ENCODE measurements at regions not wholly inside any gene's neighbourhood (a gene's known extent, or its start where the extent isn't known, plus 50 kb on each side); places are given as distances from the start of the nearest gene placed in this dataset.
"Not testable (repeated sequence)": the region's sequence is repeated elsewhere in the genome, so short reads cannot be mapped to it uniquely, and the experiment has no call there.

- no peak for DNase-seq (ENCODE audit: low spot score)
These were observed 144.7 kb upstream of the JARID2 start for GRCh38 chr6:15101130-15101529.

GRCh38 chr6:15102241-15102640 lies 143.6 kb upstream of the JARID2 start:
- DNase-seq (ENCODE audit: low spot score), result no peak

GRCh38 chr6:15106958-15107643 lies 138.8 kb upstream of the JARID2 start:
- no peak for DNase-seq (ENCODE audit: low spot score)

GRCh38 chr6:15107644-15108382 lies 138.1 kb upstream of the JARID2 start:
- no peak for DNase-seq (ENCODE audit: low spot score)

GRCh38 chr6:15108383-15108715 lies 137.5 kb upstream of the JARID2 start:
- no peak for DNase-seq (ENCODE audit: low spot score)

GRCh38 chr6:15109338-15110090 lies 136.4 kb upstream of the JARID2 start:
- DNase-seq (ENCODE audit: low spot score), result no peak

- no peak for DNase-seq (ENCODE audit: low spot score)
These were observed 135.0 kb upstream of the JARID2 start for GRCh38 chr6:15110726-15111354.

GRCh38 chr6:15111576-15111975 lies 134.3 kb upstream of the JARID2 start:
- not testable (repeated sequence) for DNase-seq (ENCODE audit: low spot score)

GRCh38 chr6:15113587-15113986 lies 132.3 kb upstream of the JARID2 start:
- no peak for DNase-seq (ENCODE audit: low spot score)

- DNase-seq (ENCODE audit: low spot score), result no peak
These were observed 131.8 kb upstream of the JARID2 start for GRCh38 chr6:15114061-15114460.

- DNase-seq (ENCODE audit: low spot score), result no peak
These were observed 129.0 kb upstream of the JARID2 start for GRCh38 chr6:15116889-15117288.

- DNase-seq (ENCODE audit: low spot score), result no peak
These were observed 124.4 kb upstream of the JARID2 start for GRCh38 chr6:15121443-15121842.

GRCh38 chr6:15121977-15122550 lies 123.8 kb upstream of the JARID2 start:
- no peak for DNase-seq (ENCODE audit: low spot score)

GRCh38 chr6:15129887-15130286 lies 116.0 kb upstream of the JARID2 start:
- no peak for DNase-seq (ENCODE audit: low spot score)

- no peak for DNase-seq (ENCODE audit: low spot score)
These were observed 114.6 kb upstream of the JARID2 start for GRCh38 chr6:15131234-15131633.

GRCh38 chr6:15131651-15132061 lies 114.2 kb upstream of the JARID2 start:
- DNase-seq (ENCODE audit: low spot score), result no peak

- no peak for DNase-seq (ENCODE audit: low spot score)
These were observed 113.7 kb upstream of the JARID2 start for GRCh38 chr6:15132167-15132566.

GRCh38 chr6:15132854-15133670 lies 112.8 kb upstream of the JARID2 start:
- no peak for DNase-seq (ENCODE audit: low spot score)

GRCh38 chr6:15137086-15137485 lies 108.8 kb upstream of the JARID2 start:
- DNase-seq (ENCODE audit: low spot score), result no peak

- DNase-seq (ENCODE audit: low spot score), result no peak
These were observed 102.8 kb upstream of the JARID2 start for GRCh38 chr6:15143086-15143485.

- no peak for DNase-seq (ENCODE audit: low spot score)
These were observed 102.3 kb upstream of the JARID2 start for GRCh38 chr6:15143540-15143939.
